ENCODE measurements at regions not wholly inside any gene's neighbourhood (a gene's known extent, or its start where the extent isn't known, plus 50 kb on each side); places are given as distances from the start of the nearest gene placed in this dataset.
"Not testable (repeated sequence)": the region's sequence is repeated elsewhere in the genome, so short reads cannot be mapped to it uniquely, and the experiment has no call there.

- no peak for DNase-seq
These were observed 162.2 kb downstream of the GJA1 start for GRCh38 chr6:121597654-121598053.

- not testable (repeated sequence) for DNase-seq
These were observed 163.9 kb downstream of the GJA1 start for GRCh38 chr6:121599331-121599730.

- no peak for DNase-seq
These were observed 165.1 kb downstream of the GJA1 start for GRCh38 chr6:121600389-121601168.

GRCh38 chr6:121603486-121603885 is 168.0 kb downstream of the GJA1 start:
- no peak for DNase-seq

- DNase-seq = no peak
These were observed 172.3 kb downstream of the GJA1 start for GRCh38 chr6:121607721-121608120.

GRCh38 chr6:121608270-121608669 is 172.8 kb downstream of the GJA1 start:
- DNase-seq = no peak

GRCh38 chr6:121609281-121609680 is 173.8 kb downstream of the GJA1 start:
- no peak for DNase-seq

- DNase-seq = no peak
These were observed 177.5 kb downstream of the GJA1 start for GRCh38 chr6:121612927-121613326.

- DNase-seq = no peak
These were observed 178.7 kb downstream of the GJA1 start for GRCh38 chr6:121614115-121614514.

- DNase-seq = no peak
These were observed 180.0 kb downstream of the GJA1 start for GRCh38 chr6:121615493-121615892.

- no peak for DNase-seq
These were observed 181.0 kb downstream of the GJA1 start for GRCh38 chr6:121616406-121616805.

- DNase-seq = no peak
These were observed 181.9 kb downstream of the GJA1 start for GRCh38 chr6:121617388-121617787.

GRCh38 chr6:121619013-121619412 is 183.6 kb downstream of the GJA1 start:
- no peak for DNase-seq

- DNase-seq = no peak
These were observed 184.7 kb downstream of the GJA1 start for GRCh38 chr6:121619987-121620740.

- DNase-seq = no peak
These were observed 192.3 kb downstream of the GJA1 start for GRCh38 chr6:121627761-121628160.

- DNase-seq = no peak
These were observed 195.3 kb downstream of the GJA1 start for GRCh38 chr6:121630716-121631115.

- DNase-seq = not testable (repeated sequence)
These were observed 196.3 kb downstream of the GJA1 start for GRCh38 chr6:121631752-121632151.

- no peak for DNase-seq
These were observed 197.9 kb downstream of the GJA1 start for GRCh38 chr6:121633309-121633708.

- DNase-seq = not testable (repeated sequence)
These were observed 199.1 kb downstream of the GJA1 start for GRCh38 chr6:121634586-121634985.

- DNase-seq = no peak
These were observed 199.9 kb downstream of the GJA1 start for GRCh38 chr6:121635355-121635754.

GRCh38 chr6:121636217-121636616 is 200.8 kb downstream of the GJA1 start:
- DNase-seq = not testable (repeated sequence)

GRCh38 chr6:121639021-121639420 is 203.6 kb downstream of the GJA1 start:
- no peak for DNase-seq

GRCh38 chr6:121641158-121641557 is 205.7 kb downstream of the GJA1 start:
- DNase-seq = no peak

GRCh38 chr6:121645100-121645745 is 209.8 kb downstream of the GJA1 start:
- peak in 1 of 2 donors; percentile 56 for DNase-seq

All from bone marrow (tissue), 2 donors.